HG03432 (cell line): ENCODE measurements at regions not wholly inside any gene's neighbourhood (a gene's known extent, or its start where the extent isn't known, plus 50 kb on each side); places are given as distances from the start of the nearest gene placed in this dataset.
A peak's percentile ranks its signal among the peaks of the same experiment; 100 is the strongest.

ENCODE experiments used
- ATAC-seq: cut with Tn5 transposase; IDR thresholded peaks from one replicate; pipeline ENCODE4 v1.9.1; 2021; ENCODE audit warnings: mild to moderate bottlenecking, moderate library complexity; ENCODE audit not compliant: unreplicated experiment

- ATAC-seq = no peak
Observed at GRCh38 chr18:29191263-29191662, 1014.3 kb upstream of the CDH2 start.

GRCh38 chr18:29188760-29189159 lies 1011.8 kb upstream of the CDH2 start:
- peak; percentile 77 for ATAC-seq

GRCh38 chr18:29185801-29186200 lies 1008.9 kb upstream of the CDH2 start:
- ATAC-seq = no peak

GRCh38 chr18:29184654-29185053 lies 1007.7 kb upstream of the CDH2 start:
- ATAC-seq = no peak

- no peak for ATAC-seq
Observed at GRCh38 chr18:29181151-29181901, 1004.4 kb upstream of the CDH2 start.

GRCh38 chr18:29176681-29177080 lies 999.8 kb upstream of the CDH2 start:
- no peak for ATAC-seq

- ATAC-seq = no peak
Observed at GRCh38 chr18:29174891-29175290, 998.0 kb upstream of the CDH2 start.

- no peak for ATAC-seq
Observed at GRCh38 chr18:29172756-29173067, 995.8 kb upstream of the CDH2 start.

- no peak for ATAC-seq
Observed at GRCh38 chr18:29171892-29172755, 995.2 kb upstream of the CDH2 start.

- no peak for ATAC-seq
Observed at GRCh38 chr18:29169599-29169998, 992.7 kb upstream of the CDH2 start.

- ATAC-seq = no peak
Observed at GRCh38 chr18:29164993-29165599, 988.2 kb upstream of the CDH2 start.

- no peak for ATAC-seq
Observed at GRCh38 chr18:29164020-29164706, 987.2 kb upstream of the CDH2 start.

- no peak for ATAC-seq
Observed at GRCh38 chr18:29163596-29163995, 986.7 kb upstream of the CDH2 start.

- no peak for ATAC-seq
Observed at GRCh38 chr18:29161429-29161828, 984.5 kb upstream of the CDH2 start.

- ATAC-seq = no peak
Observed at GRCh38 chr18:29160170-29160569, 983.2 kb upstream of the CDH2 start.

GRCh38 chr18:29157905-29158304 lies 981.0 kb upstream of the CDH2 start:
- no peak for ATAC-seq

- no peak for ATAC-seq
Observed at GRCh38 chr18:29157057-29157780, 980.3 kb upstream of the CDH2 start.

GRCh38 chr18:29156531-29156930 lies 979.6 kb upstream of the CDH2 start:
- no peak for ATAC-seq

GRCh38 chr18:29154758-29155725 lies 978.1 kb upstream of the CDH2 start:
- no peak for ATAC-seq
